HL-60 (cell line): ENCODE measurements at regions not wholly inside any gene's neighbourhood (a gene's known extent, or its start where the extent isn't known, plus 50 kb on each side); places are given as distances from the start of the nearest gene placed in this dataset.

Experiments used
- GABPA ChIP-seq: IDR thresholded peaks from 2 replicates; pipeline ENCODE4 v1.6.1; 2012; ENCODE audit warnings: low read depth
- POLR2AphosphoS5 ChIP-seq: IDR thresholded peaks from 2 replicates; pipeline ENCODE4 v1.6.1; 2012; ENCODE audit warnings: low read depth
- SPI1 ChIP-seq: IDR thresholded peaks from 2 replicates; pipeline ENCODE4 v1.6.1; 2012; ENCODE audit warnings: low read depth, mild to moderate bottlenecking, borderline replicate concordance
- TF ChIP-seq, protein P1 (sequence below): IDR thresholded peaks from one replicate; pipeline ENCODE4 v1.5.1; 2011; ENCODE audit warnings: low read length, control low read depth, inconsistent platforms; ENCODE audit not compliant: insufficient read depth
- TF ChIP-seq, protein P2 (sequence below): IDR thresholded peaks from 2 replicates; pipeline ENCODE4 v1.6.1; 2012; ENCODE audit warnings: low read depth; ENCODE audit not compliant: insufficient replicate concordance

- TF ChIP-seq, protein P1, sequence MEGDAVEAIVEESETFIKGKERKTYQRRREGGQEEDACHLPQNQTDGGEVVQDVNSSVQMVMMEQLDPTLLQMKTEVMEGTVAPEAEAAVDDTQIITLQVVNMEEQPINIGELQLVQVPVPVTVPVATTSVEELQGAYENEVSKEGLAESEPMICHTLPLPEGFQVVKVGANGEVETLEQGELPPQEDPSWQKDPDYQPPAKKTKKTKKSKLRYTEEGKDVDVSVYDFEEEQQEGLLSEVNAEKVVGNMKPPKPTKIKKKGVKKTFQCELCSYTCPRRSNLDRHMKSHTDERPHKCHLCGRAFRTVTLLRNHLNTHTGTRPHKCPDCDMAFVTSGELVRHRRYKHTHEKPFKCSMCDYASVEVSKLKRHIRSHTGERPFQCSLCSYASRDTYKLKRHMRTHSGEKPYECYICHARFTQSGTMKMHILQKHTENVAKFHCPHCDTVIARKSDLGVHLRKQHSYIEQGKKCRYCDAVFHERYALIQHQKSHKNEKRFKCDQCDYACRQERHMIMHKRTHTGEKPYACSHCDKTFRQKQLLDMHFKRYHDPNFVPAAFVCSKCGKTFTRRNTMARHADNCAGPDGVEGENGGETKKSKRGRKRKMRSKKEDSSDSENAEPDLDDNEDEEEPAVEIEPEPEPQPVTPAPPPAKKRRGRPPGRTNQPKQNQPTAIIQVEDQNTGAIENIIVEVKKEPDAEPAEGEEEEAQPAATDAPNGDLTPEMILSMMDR, result no peak
- no peak for TF ChIP-seq POLR2AphosphoS5
- TF ChIP-seq, protein P2, sequence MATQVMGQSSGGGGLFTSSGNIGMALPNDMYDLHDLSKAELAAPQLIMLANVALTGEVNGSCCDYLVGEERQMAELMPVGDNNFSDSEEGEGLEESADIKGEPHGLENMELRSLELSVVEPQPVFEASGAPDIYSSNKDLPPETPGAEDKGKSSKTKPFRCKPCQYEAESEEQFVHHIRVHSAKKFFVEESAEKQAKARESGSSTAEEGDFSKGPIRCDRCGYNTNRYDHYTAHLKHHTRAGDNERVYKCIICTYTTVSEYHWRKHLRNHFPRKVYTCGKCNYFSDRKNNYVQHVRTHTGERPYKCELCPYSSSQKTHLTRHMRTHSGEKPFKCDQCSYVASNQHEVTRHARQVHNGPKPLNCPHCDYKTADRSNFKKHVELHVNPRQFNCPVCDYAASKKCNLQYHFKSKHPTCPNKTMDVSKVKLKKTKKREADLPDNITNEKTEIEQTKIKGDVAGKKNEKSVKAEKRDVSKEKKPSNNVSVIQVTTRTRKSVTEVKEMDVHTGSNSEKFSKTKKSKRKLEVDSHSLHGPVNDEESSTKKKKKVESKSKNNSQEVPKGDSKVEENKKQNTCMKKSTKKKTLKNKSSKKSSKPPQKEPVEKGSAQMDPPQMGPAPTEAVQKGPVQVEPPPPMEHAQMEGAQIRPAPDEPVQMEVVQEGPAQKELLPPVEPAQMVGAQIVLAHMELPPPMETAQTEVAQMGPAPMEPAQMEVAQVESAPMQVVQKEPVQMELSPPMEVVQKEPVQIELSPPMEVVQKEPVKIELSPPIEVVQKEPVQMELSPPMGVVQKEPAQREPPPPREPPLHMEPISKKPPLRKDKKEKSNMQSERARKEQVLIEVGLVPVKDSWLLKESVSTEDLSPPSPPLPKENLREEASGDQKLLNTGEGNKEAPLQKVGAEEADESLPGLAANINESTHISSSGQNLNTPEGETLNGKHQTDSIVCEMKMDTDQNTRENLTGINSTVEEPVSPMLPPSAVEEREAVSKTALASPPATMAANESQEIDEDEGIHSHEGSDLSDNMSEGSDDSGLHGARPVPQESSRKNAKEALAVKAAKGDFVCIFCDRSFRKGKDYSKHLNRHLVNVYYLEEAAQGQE, result no peak
- TF ChIP-seq GABPA, result no peak
- TF ChIP-seq SPI1, result no peak
These were observed 64.1 kb downstream of the FAM50B start for GRCh38 chr6:3913077-3913957.
